Stimulated activated CD4-positive, alpha-beta T cell treated with anti-CD3 and anti-CD28 coated beads, Interleukin-4, amount 100 ng/mL, for 1 hour (primary cell): ENCODE measurements at regions not wholly inside any gene's neighbourhood (a gene's known extent, or its start where the extent isn't known, plus 50 kb on each side); places are given as distances from the start of the nearest gene placed in this dataset.

Experiments
- DNase-seq: peaks from one replicate; pipeline ENCODE4 v3.0.0-alpha.2; 2020

GRCh38 chr11:45513821-45514340 is 151.5 kb downstream of the CHST1 start:
- DNase-seq, result no peak

DNA sequence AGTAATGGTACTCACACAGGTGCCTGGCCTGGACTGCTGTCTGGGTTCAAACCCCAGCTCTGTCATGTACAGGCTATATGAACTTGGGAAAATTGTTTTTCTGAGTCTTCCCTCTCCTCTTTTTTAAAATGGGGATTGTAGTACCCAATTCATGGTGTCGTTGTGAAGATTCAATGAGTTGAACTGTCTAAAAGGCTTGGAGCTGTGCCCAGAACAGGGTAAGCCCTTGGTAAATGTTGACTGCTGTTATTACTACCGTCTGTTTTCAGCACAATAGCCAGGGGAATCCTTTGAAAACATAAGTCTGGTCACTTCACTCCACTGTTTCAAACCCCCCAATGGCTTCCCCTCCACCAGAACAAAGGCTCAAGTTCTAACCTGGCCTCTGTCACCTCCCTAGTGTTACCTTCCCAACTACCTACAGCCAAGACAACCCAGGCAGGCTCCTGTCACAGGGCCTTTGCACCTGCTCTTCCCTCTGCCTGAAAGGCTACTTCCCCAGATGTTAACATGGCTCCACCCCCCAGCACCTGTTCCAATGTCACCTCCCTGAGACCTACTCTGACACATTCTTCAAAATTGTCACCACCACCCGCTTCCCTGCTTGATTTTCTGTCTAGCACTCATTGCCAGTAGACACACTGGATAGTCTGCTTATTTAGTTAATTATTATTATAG is 152.8 kb downstream of the CHST1 start:
- DNase-seq, result no peak

DNA sequence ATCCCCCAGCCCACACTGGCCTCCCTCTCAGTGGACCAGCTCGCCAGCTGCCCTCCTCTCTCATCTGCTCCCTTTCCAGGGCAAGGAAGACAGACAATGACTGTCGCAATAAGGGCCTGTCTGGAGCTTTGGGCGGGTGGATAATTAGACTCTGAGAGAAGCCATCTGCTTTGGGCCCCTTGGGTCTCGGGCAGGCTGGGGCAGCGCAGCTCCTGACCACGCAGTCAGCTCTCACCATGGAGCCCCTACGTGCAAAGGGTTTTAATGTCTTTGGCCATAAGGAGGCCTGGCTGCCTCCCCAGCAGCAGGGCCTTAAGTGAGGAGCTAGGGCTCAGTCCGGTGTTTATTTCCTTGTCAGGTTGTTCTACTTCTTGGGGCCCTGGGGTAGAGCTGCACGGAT is 153.9 kb downstream of the CHST1 start:
- DNase-seq, result no peak

DNA sequence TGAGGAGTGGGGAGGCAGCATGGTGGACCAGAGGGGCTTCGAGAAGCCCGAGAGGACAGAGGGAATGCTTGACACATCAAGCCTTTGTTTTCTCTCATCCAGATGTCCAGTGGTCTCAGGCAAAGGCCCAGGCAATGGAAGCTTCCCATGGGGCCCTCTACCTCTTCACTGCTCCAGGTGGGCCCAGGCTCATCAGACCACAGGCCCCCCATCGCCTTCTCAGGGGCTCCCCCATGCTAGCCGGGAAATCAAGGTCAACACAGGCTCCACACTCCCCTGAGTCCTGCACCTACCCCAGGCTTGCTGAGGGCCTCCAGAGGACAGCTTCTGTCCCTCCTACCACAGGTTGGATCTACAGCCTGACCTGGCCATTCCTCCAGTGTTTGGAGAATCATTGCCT is 157.5 kb downstream of the CHST1 start:
- no peak for DNase-seq

GRCh38 chr11:45503311-45503710 is 162.1 kb downstream of the CHST1 start:
- DNase-seq, result no peak

DNA sequence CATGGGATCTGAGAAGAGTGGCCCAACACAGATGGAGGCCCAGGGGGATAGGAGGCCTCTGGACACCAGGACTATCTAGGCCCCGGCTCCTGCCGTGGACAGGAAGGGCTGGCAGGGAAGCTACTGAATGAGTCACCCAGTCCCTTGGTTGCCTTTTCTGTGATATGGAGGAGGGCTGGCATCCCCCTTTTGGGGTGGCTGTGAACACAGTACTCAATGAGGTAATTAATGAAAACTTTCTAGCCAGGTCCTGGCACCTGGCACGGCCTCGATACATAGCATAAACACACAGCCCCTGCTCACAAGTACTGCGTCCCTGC is 163.2 kb downstream of the CHST1 start:
- DNase-seq, result no peak

- DNase-seq, result no peak
These were observed 163.8 kb downstream of the CHST1 start for GRCh38 chr11:45501392-45502225.

DNA sequence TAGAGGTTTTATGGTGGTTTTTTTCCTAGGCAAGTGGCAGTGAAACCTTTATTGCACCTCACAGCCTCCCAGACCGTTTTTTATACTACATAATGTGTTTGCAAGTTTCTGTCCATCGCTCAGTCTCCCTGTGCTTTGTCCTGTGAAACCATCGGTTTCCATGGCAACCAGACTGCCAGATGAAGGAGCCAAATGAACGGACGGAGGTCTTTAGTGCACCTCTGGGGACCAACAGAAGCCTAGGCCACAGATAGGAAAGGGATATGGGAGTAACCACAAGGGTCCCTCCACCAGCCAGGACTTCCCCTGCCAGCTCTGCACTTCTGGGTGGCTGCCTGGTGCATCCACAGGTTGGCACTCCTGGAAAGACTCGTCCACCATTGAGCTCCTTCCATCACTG is 165.0 kb downstream of the CHST1 start:
- DNase-seq, result no peak

GRCh38 chr11:45494738-45495137 is 170.7 kb downstream of the CHST1 start:
- DNase-seq, result no peak

GRCh38 chr11:45489281-45489905 is 176.0 kb downstream of the CHST1 start:
- DNase-seq, result no peak

DNA sequence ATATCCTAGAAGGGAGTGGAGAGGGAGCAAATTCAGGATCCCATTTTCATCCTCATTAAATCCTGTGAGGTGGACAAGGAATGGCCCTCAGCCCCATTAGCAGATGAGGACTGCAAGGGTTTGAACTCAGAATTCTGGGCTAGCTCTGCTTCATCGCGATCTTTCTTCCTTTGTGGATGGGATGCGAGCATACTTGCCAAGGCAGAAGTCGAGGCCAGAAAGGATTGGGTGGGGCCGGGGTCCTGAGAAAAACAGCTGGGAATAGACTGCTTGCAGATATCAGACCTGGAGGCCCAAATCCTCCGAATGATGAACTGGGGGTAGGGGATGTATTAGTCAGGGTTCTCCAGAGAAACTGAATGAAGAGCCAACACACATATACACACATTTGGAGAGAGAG is 179.0 kb downstream of the CHST1 start:
- no peak for DNase-seq

DNA sequence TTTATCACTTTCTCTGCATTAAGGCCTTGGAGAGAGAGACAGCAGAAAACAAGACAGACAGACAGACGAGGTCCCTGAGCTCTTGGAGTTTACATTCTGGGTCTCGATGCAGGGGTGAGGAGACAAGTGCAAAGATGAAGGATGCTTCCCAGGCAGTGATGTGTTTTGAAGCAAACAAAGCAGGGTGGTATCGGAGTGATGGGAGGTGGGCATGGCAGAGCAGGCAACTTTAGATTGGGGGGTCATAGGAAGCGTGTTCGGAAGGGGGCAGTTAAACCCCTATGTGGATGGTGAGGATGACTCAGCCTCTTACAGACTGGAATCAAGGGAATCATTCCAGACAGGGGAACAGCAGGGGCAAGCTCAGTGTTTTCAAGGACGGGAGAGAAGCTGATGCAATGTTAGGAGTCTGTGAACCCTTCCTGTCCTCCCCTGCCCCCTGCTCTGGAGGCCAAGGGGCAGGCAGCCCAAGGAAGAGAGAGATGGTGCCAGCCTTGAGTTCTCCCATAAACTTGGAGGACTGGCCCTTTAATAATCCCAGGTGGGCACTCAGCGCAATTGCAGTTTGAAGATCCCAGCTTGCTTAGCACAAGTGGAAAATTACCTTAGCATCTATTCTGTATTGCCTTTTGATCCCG is 180.2 kb downstream of the CHST1 start:
- DNase-seq, result no peak

- DNase-seq, result no peak
These were observed 181.0 kb downstream of the CHST1 start for GRCh38 chr11:45484326-45484883.

GRCh38 chr11:45483416-45483815 is 182.0 kb downstream of the CHST1 start:
- no peak for DNase-seq

DNA sequence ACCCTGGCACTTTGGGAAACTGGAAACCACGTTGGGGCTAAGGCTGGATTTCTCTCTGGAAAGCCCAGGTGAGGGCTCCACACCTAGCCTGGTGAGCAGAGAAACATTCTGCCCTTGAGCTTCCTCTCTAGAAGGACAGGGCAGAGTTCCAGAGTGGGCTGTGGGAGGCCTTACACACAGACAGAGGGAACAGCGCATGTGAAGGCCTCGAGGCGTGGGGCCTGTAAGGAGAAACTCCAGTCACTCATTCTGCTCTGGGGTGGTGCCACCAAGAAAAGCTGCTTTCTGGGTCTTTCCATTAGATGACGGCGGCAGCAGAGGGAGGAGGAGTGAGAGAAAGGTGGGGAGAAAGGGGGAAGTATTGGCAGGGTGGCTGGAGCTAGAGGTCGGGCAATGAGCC is 183.1 kb downstream of the CHST1 start:
- DNase-seq, result no peak

DNA sequence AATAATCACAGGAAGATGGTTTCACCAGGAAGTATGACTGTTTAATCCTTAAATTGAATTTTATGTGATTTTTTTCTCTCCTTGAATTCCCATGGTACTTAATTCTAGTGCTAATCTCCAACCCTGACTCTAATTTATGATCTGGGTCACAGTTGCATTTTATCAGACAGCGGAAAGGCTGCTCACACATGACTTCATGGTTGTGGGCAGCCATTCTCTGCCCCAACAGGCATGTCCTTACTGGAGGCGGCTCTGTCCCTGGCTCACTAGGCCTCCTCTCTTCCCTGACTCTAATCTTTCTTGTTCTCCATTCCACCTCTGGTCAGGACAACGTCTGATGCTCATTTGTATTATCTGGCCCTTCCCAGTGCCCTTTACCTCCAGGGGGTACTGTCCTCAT is 184.4 kb downstream of the CHST1 start:
- no peak for DNase-seq

DNA sequence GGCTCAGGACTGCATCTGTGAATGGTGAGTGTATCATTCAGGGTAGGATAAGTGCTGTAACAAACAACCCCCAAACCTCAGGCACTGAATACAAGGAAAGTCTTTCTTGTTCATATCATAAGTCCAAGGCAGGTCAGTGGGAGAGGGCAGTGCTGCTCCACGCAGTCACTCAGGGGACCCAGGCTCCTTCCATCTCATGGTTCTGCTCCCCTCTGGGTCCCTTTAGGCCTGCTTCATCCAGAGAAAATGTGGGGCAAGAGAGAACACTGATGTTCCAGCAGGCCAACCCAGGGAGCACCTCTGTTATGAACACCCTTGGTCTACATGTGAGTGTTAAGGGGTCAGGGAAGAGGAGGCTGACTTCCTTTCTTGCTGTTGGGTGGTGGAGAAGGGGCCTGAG is 187.8 kb downstream of the CHST1 start:
- DNase-seq, result no peak

DNA sequence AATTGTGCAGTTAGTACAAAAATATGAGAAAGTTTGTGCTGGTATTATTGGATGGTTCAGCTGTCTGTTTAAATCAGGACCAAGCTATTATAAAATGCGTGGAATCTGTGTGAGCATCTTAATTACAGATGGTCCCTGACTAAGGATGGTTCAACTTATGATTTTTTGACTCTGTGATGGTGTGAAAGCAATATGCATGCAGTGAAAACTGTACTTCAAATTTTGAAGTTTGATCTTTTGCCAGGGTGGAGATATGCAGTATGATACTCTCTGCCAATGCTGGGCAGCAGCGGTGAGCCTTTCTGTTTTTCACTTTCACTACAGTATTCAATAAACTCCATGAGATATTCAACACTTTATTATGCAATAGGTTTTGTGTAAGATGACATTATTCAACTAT is 189.3 kb downstream of the CHST1 start:
- DNase-seq, result no peak

DNA sequence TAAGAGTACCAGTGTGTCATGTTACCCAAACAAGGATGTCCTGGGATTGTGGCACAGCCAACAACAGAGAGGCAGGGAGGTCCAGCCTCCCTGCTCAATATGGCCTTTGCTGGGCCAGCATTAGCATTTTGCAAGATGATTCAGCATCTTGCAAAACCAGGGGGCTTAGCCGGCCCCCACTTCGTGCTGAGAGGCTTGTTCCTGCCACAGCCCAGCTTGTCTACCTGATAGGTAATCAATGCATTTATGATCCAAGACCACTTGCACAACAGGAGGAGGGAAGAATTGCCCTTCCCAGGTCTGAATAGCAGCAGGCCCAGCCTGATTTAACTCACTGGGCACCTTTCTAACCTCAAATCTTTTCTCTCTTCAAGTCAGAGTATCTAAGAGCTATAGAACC is 189.0 kb upstream of the SYT13 start:
- DNase-seq, result no peak

DNA sequence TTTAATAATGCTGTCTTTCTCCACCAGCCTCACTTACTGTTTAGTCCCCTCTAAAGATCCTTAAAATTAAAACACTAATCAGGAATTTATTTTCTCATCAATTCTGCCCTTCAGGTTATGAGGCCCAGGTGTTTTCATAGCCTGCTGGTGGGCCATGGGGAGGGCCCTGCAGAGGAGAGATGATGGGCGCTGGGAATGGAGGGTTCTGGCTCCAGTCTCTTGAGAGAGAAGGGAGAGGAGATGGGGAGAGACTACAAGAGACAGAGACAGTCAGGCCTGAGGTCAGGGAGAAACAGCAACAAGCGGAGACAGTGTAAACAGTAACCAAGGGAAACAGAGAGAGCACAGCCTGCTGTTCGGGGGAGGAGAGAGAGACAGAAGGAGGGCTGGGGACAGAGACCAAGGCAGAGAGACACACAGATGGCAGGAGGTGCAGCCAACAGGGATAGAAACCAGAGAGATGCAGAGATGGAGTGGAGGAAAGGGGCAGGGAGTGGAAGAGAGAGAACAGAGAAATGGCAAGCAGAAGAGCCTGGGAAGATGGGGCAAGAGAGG is 187.3 kb upstream of the SYT13 start:
- no peak for DNase-seq

GRCh38 chr11:45472716-45473317 is 186.7 kb upstream of the SYT13 start:
- DNase-seq, result no peak

GRCh38 chr11:45471266-45471665 is 185.1 kb upstream of the SYT13 start:
- DNase-seq, result no peak

GRCh38 chr11:45470794-45471167 is 184.6 kb upstream of the SYT13 start:
- DNase-seq, result no peak
